Endothelial cell of umbilical vein (primary cell): ENCODE measurements at regions not wholly inside any gene's neighbourhood (a gene's known extent, or its start where the extent isn't known, plus 50 kb on each side); places are given as distances from the start of the nearest gene placed in this dataset.

ENCODE experiments used
- BruUV-seq: library from RNA; stranded (reverse); fragments of 400-500 nt; replicated peaks from 2 replicates; lab custom pipeline; 2021; lab: Mats Ljungman, UMichigan
- CTCF ChIA-PET: fragments of 300-600, 350-600 bp; sonication (Branson Sonifier 250); formaldehyde crosslinking; loops from one replicate; lab custom pipeline; 2021; ENCODE audit warnings: antibody characterized with exemption, inconsistent platforms; lab: Charles Lee
- POLR2A ChIA-PET: fragments of 300-600, 350-600 bp; sonication (Branson Sonifier 250); formaldehyde crosslinking; loops from one replicate; lab custom pipeline; 2021; ENCODE audit warnings: antibody characterized with exemption, inconsistent platforms; lab: Charles Lee
- DNase-seq: peaks from one replicate; pipeline ENCODE4 v3.0.0-alpha.2; 2011; ENCODE audit warnings: low read depth, low spot score
- FAIRE-seq: peaks from 2 replicates; lab custom pipeline; 2011; peaks lifted over from hg19 to GRCh38; lab: Jason Lieb, UNC
- H2AFZ ChIP-seq: 2 replicates; pipeline ENCODE4 v1.6.0; 2012; ENCODE audit warnings: low read depth, low read length, control low read depth, inconsistent platforms
- H3K27ac ChIP-seq: 2 replicates; pipeline ENCODE4 v1.5.1; 2011; ENCODE audit warnings: low read depth, mild to moderate bottlenecking, control low read depth, low read length, moderate library complexity; ENCODE audit not compliant: insufficient read depth
- H3K27me3 ChIP-seq, 2 experiments: 2 replicates each; pipeline versions ENCODE4 v1.6.0 to v1.6.1; 2011; ENCODE audit warnings: low read length in 2 of 2, mixed read lengths in 1 of 2; ENCODE audit not compliant: control insufficient read depth in 2 of 2, insufficient read depth in 2 of 2
- H3K36me3 ChIP-seq, 2 experiments: 2 replicates in 1 of 2; 3 replicates in 1 of 2; pipeline ENCODE4 v1.5.1; 2011; ENCODE audit warnings: low read length in 2 of 2, mild to moderate bottlenecking in 1 of 2, moderate library complexity in 1 of 2; ENCODE audit not compliant: control insufficient read depth in 2 of 2, insufficient read depth in 2 of 2; ENCODE audit errors: extremely low read depth in 1 of 2
- H3K4me1 ChIP-seq: 3 replicates; pipeline ENCODE4 v1.5.1; 2011; ENCODE audit warnings: mild to moderate bottlenecking, low read length; ENCODE audit not compliant: control insufficient read depth, insufficient read depth; ENCODE audit errors: extremely low read depth
- H3K4me2 ChIP-seq: 2 replicates; pipeline ENCODE4 v1.6.1; 2011; ENCODE audit warnings: low read length, control low read depth, mixed read lengths; ENCODE audit not compliant: insufficient read depth
- H3K4me3 ChIP-seq, 3 experiments: fragments of 200-600 bp in 1 of 3; sonication (generic), shearing (Covaris generic) in 1 of 3; replicated peaks in 1 of 3; 2 replicates each; pipeline ENCODE4 v1.5.1; 2011 to 2016; ENCODE audit warnings: control low read depth in 3 of 3, low read length in 3 of 3, mild to moderate bottlenecking in 2 of 3, inconsistent platforms in 1 of 3, low read depth in 1 of 3, moderate library complexity in 1 of 3; ENCODE audit not compliant: insufficient read depth in 1 of 3
- H3K79me2 ChIP-seq: 2 replicates; pipeline ENCODE4 v1.6.0; 2012; ENCODE audit warnings: low read length, inconsistent platforms; ENCODE audit not compliant: control insufficient read depth, insufficient read depth
- H3K9ac ChIP-seq: replicated peaks from 2 replicates; pipeline ENCODE3; 2011; ENCODE audit warnings: low read length, control low read depth; ENCODE audit not compliant: insufficient read depth; ENCODE audit errors: extremely low read depth
- H3K9me1 ChIP-seq: replicated peaks from 3 replicates; pipeline ENCODE4 v1.6.0; 2011; ENCODE audit warnings: mild to moderate bottlenecking, low read length; ENCODE audit not compliant: control insufficient read depth, insufficient read depth; ENCODE audit errors: extremely low read depth
- H3K9me3 ChIP-seq: replicated peaks from 2 replicates; pipeline ENCODE4 v1.5.1; 2012; ENCODE audit warnings: low read length, inconsistent platforms; ENCODE audit not compliant: control insufficient read depth, insufficient read depth
- H4K20me1 ChIP-seq: replicated peaks from 2 replicates; pipeline ENCODE3; 2011; ENCODE audit warnings: mild to moderate bottlenecking, low read length; ENCODE audit not compliant: control insufficient read depth, insufficient read depth; ENCODE audit errors: extremely low read depth
- CTCF ChIP-seq, 2 donors: IDR thresholded peaks; 1 replicate in 1 of 2; 2 replicates in 1 of 2; pipeline ENCODE4 v1.5.1; 2011; ENCODE audit warnings: low read length in 2 of 2, mild to moderate bottlenecking in 2 of 2, moderate library complexity in 2 of 2, control low read depth in 1 of 2, inconsistent platforms in 1 of 2, low read depth in 1 of 2; ENCODE audit not compliant: insufficient read depth in 1 of 2; ENCODE audit errors: extremely low read depth in 1 of 2
- EZH2 ChIP-seq: IDR thresholded peaks from 2 replicates; pipeline ENCODE4 v1.6.1; 2012; ENCODE audit warnings: borderline replicate concordance, low read depth, mild to moderate bottlenecking, moderate library complexity, low read length, inconsistent platforms; ENCODE audit not compliant: severe bottlenecking
- FOS ChIP-seq: IDR thresholded peaks from 2 replicates; pipeline ENCODE4 v1.6.1; 2011; ENCODE audit warnings: mild to moderate bottlenecking, low read length, moderate library complexity, borderline replicate concordance; ENCODE audit not compliant: insufficient read depth
- GATA2 ChIP-seq: IDR thresholded peaks from 2 replicates; pipeline ENCODE4 v1.7.0; 2011; ENCODE audit warnings: low read depth, mild to moderate bottlenecking, moderate library complexity, mixed read lengths, low read length; ENCODE audit not compliant: insufficient read length, insufficient read depth
- JUN ChIP-seq: IDR thresholded peaks from 2 replicates; pipeline ENCODE4 v1.6.1; 2011; ENCODE audit warnings: borderline replicate concordance, low read depth; ENCODE audit not compliant: insufficient read length, insufficient read depth
- MAX ChIP-seq: IDR thresholded peaks from 2 replicates; pipeline ENCODE4 v1.6.1; 2011; ENCODE audit not compliant: insufficient read depth, insufficient read length
- MYC ChIP-seq: IDR thresholded peaks from one replicate; pipeline ENCODE4 v1.6.1; 2011; ENCODE audit warnings: mild to moderate bottlenecking, low read depth, low read length
- POLR2A ChIP-seq: IDR thresholded peaks from 2 replicates; pipeline ENCODE4 v1.6.1; 2012; ENCODE audit warnings: low read depth, mild to moderate bottlenecking, control low read depth, low read length
- POLR2AphosphoS5 ChIP-seq: IDR thresholded peaks from 2 replicates; pipeline ENCODE4 v1.6.1; 2012; ENCODE audit warnings: low read depth, mild to moderate bottlenecking, control low read depth, low read length, moderate library complexity; ENCODE audit not compliant: insufficient read depth
- dilution Hi-C: fragments of 300-500 bp; cut with MboI; formaldehyde crosslinking; loops from one replicate; pipeline ENCODE4 v1.15.0; 2019; ENCODE audit warnings: low sequenced_read_pairs; ENCODE audit not compliant: extremely low pct_ligation_motif_present
- intact Hi-C: fragments of 100-400 bp; cut with micrococcal nuclease; formaldehyde crosslinking; loops from one replicate; pipeline ENCODE4 v1.10.0; 2022

GRCh38 chr12:113666223-113666622 is 194.6 kb upstream of the LHX5 start:
- Histone ChIP-seq H3K27ac (no peak overlapping the region), H3K79me2 (no peaks in the 10 kb centered on the region), H3K4me2 (no peak overlapping the region), H3K4me1 (no peaks in the 10 kb centered on the region), H3K4me3 (no peak overlapping the region), H3K9ac (no peak overlapping the region), H2AFZ (no peak overlapping the region), H3K9me3 (no peaks in the 10 kb centered on the region), H3K36me3 (no peaks in the 10 kb centered on the region), H4K20me1 (no peaks in the 10 kb centered on the region), H3K27me3 (no peaks in the 10 kb centered on the region), H3K9me1 (no peaks in the 10 kb centered on the region)
- dilution Hi-C loops (no loop called here), intact Hi-C loops (no loop called here)
- FAIRE-seq (no peak), DNase-seq (no peak)
- BruUV-seq, result no TSS peak
- CTCF ChIA-PET, result no interaction called here
- POLR2A ChIA-PET, result no interaction called here
- TF ChIP-seq MAX (no peak), GATA2 (no peak), POLR2AphosphoS5 (no peak), POLR2A (no peak), FOS (no peak), CTCF (IDR thresholded peaks at IDR 0.05; ENCODE audit: extremely low read depth in 1 of 2, insufficient read depth in 1 of 2, low read depth in 1 of 2, low read length in 2 of 2) (no peak), MYC (no peak), EZH2 (no peak), JUN (no peak)
